GM23248 (cell line): ENCODE measurements at regions not wholly inside any gene's neighbourhood (a gene's known extent, or its start where the extent isn't known, plus 50 kb on each side); places are given as distances from the start of the nearest gene placed in this dataset.

Source experiments
- EZH2 ChIP-seq: fragments of 200-600 bp; sonication (generic); IDR thresholded peaks from 2 replicates; pipeline ENCODE4 v1.6.1; 2018; ENCODE audit warnings: antibody characterized with exemption, mild to moderate bottlenecking; ENCODE audit not compliant: insufficient read depth, poor library complexity, severe bottlenecking
- EZH2phosphoT487 ChIP-seq: fragments of 200-600 bp; sonication (generic); IDR thresholded peaks from 2 replicates; pipeline ENCODE4 v1.6.1; 2018; ENCODE audit warnings: antibody characterized with exemption, moderate library complexity, mild to moderate bottlenecking, low read depth; ENCODE audit not compliant: insufficient read depth

DNA sequence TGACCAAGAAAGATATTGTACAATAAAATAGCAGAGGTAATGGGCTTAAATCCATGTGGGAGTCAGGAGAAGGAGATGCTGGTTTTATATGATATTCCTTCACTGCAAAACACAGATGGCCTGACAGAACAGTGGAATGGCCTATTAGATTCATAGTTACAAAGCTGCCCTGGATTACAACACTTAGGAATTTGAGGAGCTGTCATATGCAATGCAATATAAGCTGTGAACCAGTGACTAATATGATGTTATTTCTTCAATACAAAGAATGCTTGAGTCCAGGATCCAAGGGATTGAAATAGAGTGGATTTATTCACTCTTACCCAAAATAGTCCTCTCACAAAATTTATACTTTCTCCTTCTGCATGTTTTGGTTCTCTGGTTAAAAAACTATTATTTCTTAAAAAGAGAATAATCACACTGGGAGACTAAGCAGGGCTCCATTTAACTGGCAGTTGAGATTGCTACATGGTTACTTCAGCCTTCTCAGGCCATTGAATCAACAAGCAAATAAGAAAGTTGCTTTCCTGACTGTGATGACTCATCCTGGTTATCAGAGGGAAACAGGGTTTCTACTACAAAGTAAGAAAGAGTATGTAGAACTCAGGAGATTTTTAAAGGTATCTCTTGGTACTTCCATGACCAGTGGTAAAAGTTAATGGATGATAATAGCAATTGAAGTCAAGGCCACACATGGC, 79.8 kb upstream of the ZPLD1 start:
- no peak for TF ChIP-seq EZH2
- TF ChIP-seq EZH2phosphoT487 = no peak
